Endothelial cell (in vitro differentiated cells): ENCODE measurements at regions not wholly inside any gene's neighbourhood (a gene's known extent, or its start where the extent isn't known, plus 50 kb on each side); places are given as distances from the start of the nearest gene placed in this dataset.
A peak's percentile ranks its signal among the peaks of the same experiment; 100 is the strongest.

Experiments
- DNase-seq: peaks from one replicate; pipeline ENCODE4 v3.0.0; 2021; ENCODE audit warnings: low spot score
- H3K27ac Mint-ChIP-seq: one replicate; pipeline ENCODE4 v1.8.0; 2021; ENCODE audit warnings: mixed read lengths, inconsistent platforms; ENCODE audit not compliant: unreplicated experiment
- H3K27me3 Mint-ChIP-seq: one replicate; pipeline ENCODE4 v1.8.0; 2021; ENCODE audit warnings: mild to moderate bottlenecking, moderate library complexity, mixed read lengths, inconsistent platforms; ENCODE audit not compliant: unreplicated experiment
- H3K36me3 Mint-ChIP-seq: one replicate; pipeline ENCODE4 v1.8.0; 2021; ENCODE audit warnings: mild to moderate bottlenecking, low read depth, mixed read lengths, inconsistent platforms; ENCODE audit not compliant: unreplicated experiment
- H3K4me1 Mint-ChIP-seq: one replicate; pipeline ENCODE4 v1.8.0; 2021; ENCODE audit warnings: mild to moderate bottlenecking, mixed read lengths, inconsistent platforms; ENCODE audit not compliant: unreplicated experiment
- H3K4me3 Mint-ChIP-seq: one replicate; pipeline ENCODE4 v1.8.0; 2021; ENCODE audit warnings: mild to moderate bottlenecking, mixed read lengths, inconsistent platforms; ENCODE audit not compliant: unreplicated experiment
- H3K9me3 Mint-ChIP-seq: one replicate; pipeline ENCODE4 v1.8.0; 2021; ENCODE audit warnings: mixed read lengths, inconsistent platforms; ENCODE audit not compliant: unreplicated experiment
- CTCF ChIP-seq: fragments of 200-600 bp; sonication (generic); IDR thresholded peaks from one replicate; pipeline ENCODE4 v1.5.0; 2021; ENCODE audit warnings: antibody characterized with exemption; ENCODE audit not compliant: unreplicated experiment

GRCh38 chr2:121076498-121076820, 208.5 kb downstream of the TFCP2L1 start:
- Mint-ChIP-seq H3K9me3 (no peaks in the 10 kb centered on the region), H3K36me3 (no peaks in the 10 kb centered on the region), H3K27ac (no peak overlapping the region), H3K4me1 (no peaks in the 10 kb centered on the region), H3K4me3 (no peak overlapping the region), H3K27me3 (peaks cover 18% of the 10 kb centered on the region)
- TF ChIP-seq CTCF, result no peak
- no peak for DNase-seq

GRCh38 chr2:121076885-121077549, 208.0 kb downstream of the TFCP2L1 start:
- no peaks in the 10 kb centered on the region for H3K4me1 Mint-ChIP-seq
- H3K36me3 Mint-ChIP-seq, result no peaks in the 10 kb centered on the region
- H3K9me3 Mint-ChIP-seq, result no peaks in the 10 kb centered on the region
- TF ChIP-seq CTCF, result peak; percentile 89
- DNase-seq, result peak; percentile 89
- H3K27me3 Mint-ChIP-seq, result peaks cover 18% of the 10 kb centered on the region
- no peak overlapping the region for H3K4me3 Mint-ChIP-seq
- no peak overlapping the region for H3K27ac Mint-ChIP-seq

GRCh38 chr2:121078899-121079298, 206.1 kb downstream of the TFCP2L1 start:
- Mint-ChIP-seq H3K27me3 (peaks cover 18% of the 10 kb centered on the region), H3K36me3 (no peaks in the 10 kb centered on the region), H3K27ac (no peak overlapping the region), H3K4me3 (no peak overlapping the region), H3K9me3 (no peaks in the 10 kb centered on the region), H3K4me1 (no peaks in the 10 kb centered on the region)
- no peak for TF ChIP-seq CTCF
- DNase-seq, result no peak

- peak overlapping the region; percentile 24 for H3K27ac Mint-ChIP-seq
- peaks cover 18% of the 10 kb centered on the region for H3K27me3 Mint-ChIP-seq
- peak; percentile 87 for DNase-seq
- no peaks in the 10 kb centered on the region for H3K36me3 Mint-ChIP-seq
- TF ChIP-seq CTCF, result peak; percentile 99
- H3K4me3 Mint-ChIP-seq, result no peak overlapping the region
- no peaks in the 10 kb centered on the region for H3K4me1 Mint-ChIP-seq
- H3K9me3 Mint-ChIP-seq, result no peaks in the 10 kb centered on the region
These were observed 204.8 kb downstream of the TFCP2L1 start for GRCh38 chr2:121080013-121080772.

GRCh38 chr2:121081701-121082100, 203.3 kb downstream of the TFCP2L1 start:
- Mint-ChIP-seq H3K4me1 (no peaks in the 10 kb centered on the region), H3K27me3 (peaks cover 8% of the 10 kb centered on the region), H3K27ac (no peak overlapping the region), H3K4me3 (no peak overlapping the region), H3K36me3 (no peaks in the 10 kb centered on the region), H3K9me3 (no peaks in the 10 kb centered on the region)
- DNase-seq, result no peak
- TF ChIP-seq CTCF, result no peak
